ENCODE measurements at regions not wholly inside any gene's neighbourhood (a gene's known extent, or its start where the extent isn't known, plus 50 kb on each side); places are given as distances from the start of the nearest gene placed in this dataset.
"Not testable (repeated sequence)": the region's sequence is repeated elsewhere in the genome, so short reads cannot be mapped to it uniquely, and the experiment has no call there.

DNA sequence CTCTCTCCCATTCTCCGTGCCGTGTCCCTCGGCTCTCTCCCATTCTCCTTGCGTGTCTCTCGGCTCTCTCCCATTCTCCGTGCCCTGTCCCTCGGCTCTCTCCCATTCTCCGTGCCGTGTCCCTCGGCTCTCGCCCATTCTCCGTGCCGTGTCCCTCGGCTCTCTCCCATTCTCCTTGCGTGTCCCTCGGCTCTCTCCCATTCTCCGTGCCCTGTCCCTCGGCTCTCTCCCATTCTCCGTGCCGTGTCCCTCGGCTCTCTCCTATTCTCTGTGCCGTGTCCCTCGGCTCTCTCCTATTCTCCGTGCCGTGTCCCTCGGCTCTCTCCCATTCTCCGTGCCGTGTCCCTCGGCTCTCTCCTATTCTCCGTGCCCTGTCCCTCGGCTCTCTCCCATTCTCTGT lies 94.6 kb upstream of the FRG1 start:
- TF ChIP-seq POLR2A, POLR2AphosphoS5 (IDR thresholded peaks at IDR 0.05; ENCODE audit: low read depth, low read length): not testable (repeated sequence)

Data from GM12892 (cell line).